ENCODE measurements at regions not wholly inside any gene's neighbourhood (a gene's known extent, or its start where the extent isn't known, plus 50 kb on each side); places are given as distances from the start of the nearest gene placed in this dataset.

- Histone ChIP-seq H3K4me3 (no peak overlapping the region), H3K36me3 (ENCODE audit: low read depth) (no peaks in the 10 kb centered on the region), H3K4me2 (no peak overlapping the region), H2AFZ (no peak overlapping the region), H4K20me1 (ENCODE audit: insufficient read depth) (no peaks in the 10 kb centered on the region), H3K4me1 (replicated peaks; ENCODE audit: insufficient read depth) (no peaks in the 10 kb centered on the region), H3K27me3 (ENCODE audit: insufficient read depth, low read depth) (no peaks in the 10 kb centered on the region), H3K27ac (no peak overlapping the region), H3K9me2 (ENCODE audit: insufficient read depth) (no peaks in the 10 kb centered on the region), H3F3A (ENCODE audit: insufficient read depth, low read depth) (no peaks in the 10 kb centered on the region), H3K9me3 (ENCODE audit: insufficient read depth, low read depth) (no peaks in the 10 kb centered on the region), H3K79me2 (ENCODE audit: low read depth) (no peaks in the 10 kb centered on the region)
- no peak for DNase-seq
- intact Hi-C loops (cut with micrococcal nuclease; ENCODE audit: unreplicated experiment) = no loop called here
- TF ChIP-seq CTCF (conservative IDR thresholded peaks at IDR 0.05) (no peak), EZH2 (IDR thresholded peaks at IDR 0.05; ENCODE audit: low read depth) (no peak)
- BruUV-seq (replicated peaks) = no TSS peak
- ChIA-PET CTCF (no interaction called here), POLR2A (ENCODE audit: unreplicated experiment) (no interaction called here)
Measured at GRCh38 chrX:8245411-8245810, 74.3 kb upstream of the VCX2 start.

- no peaks in the 10 kb centered on the region for H4K20me1 ChIP-seq (ENCODE audit: insufficient read depth)
- BruUV-seq (replicated peaks) = no TSS peak
- CTCF ChIA-PET = no interaction called here
- no peak overlapping the region for H2AFZ ChIP-seq
- no peak overlapping the region for H3K4me3 ChIP-seq
- intact Hi-C loops (cut with micrococcal nuclease; ENCODE audit: unreplicated experiment) = no loop called here
- H3K9me3 ChIP-seq (ENCODE audit: insufficient read depth, low read depth) = no peaks in the 10 kb centered on the region
- no peaks in the 10 kb centered on the region for H3K9me2 ChIP-seq (ENCODE audit: insufficient read depth)
- H3K4me1 ChIP-seq (replicated peaks; ENCODE audit: insufficient read depth) = no peaks in the 10 kb centered on the region
- no peaks in the 10 kb centered on the region for H3F3A ChIP-seq (ENCODE audit: insufficient read depth, low read depth)
- no peak overlapping the region for H3K4me2 ChIP-seq
- no peaks in the 10 kb centered on the region for H3K27me3 ChIP-seq (ENCODE audit: insufficient read depth, low read depth)
- no peaks in the 10 kb centered on the region for H3K36me3 ChIP-seq (ENCODE audit: low read depth)
- DNase-seq = no peak
- H3K27ac ChIP-seq = no peak overlapping the region
- H3K79me2 ChIP-seq (ENCODE audit: low read depth) = no peaks in the 10 kb centered on the region
- TF ChIP-seq EZH2 (IDR thresholded peaks at IDR 0.05; ENCODE audit: low read depth) (no peak), CTCF (conservative IDR thresholded peaks at IDR 0.05) (no peak)
- POLR2A ChIA-PET (ENCODE audit: unreplicated experiment) = no interaction called here
Measured at GRCh38 chrX:8253096-8253495, 82.0 kb upstream of the VCX2 start.

GRCh38 chrX:8254401-8254800 is 83.3 kb upstream of the VCX2 start:
- Histone ChIP-seq H3K4me1 (replicated peaks; ENCODE audit: insufficient read depth) (no peaks in the 10 kb centered on the region), H3K9me3 (ENCODE audit: insufficient read depth, low read depth) (no peaks in the 10 kb centered on the region), H4K20me1 (ENCODE audit: insufficient read depth) (no peaks in the 10 kb centered on the region), H3K27ac (no peak overlapping the region), H3K9me2 (ENCODE audit: insufficient read depth) (no peaks in the 10 kb centered on the region), H3K79me2 (ENCODE audit: low read depth) (no peaks in the 10 kb centered on the region), H3K4me2 (no peak overlapping the region), H3K4me3 (no peak overlapping the region), H3F3A (ENCODE audit: insufficient read depth, low read depth) (no peaks in the 10 kb centered on the region), H2AFZ (no peak overlapping the region), H3K27me3 (ENCODE audit: insufficient read depth, low read depth) (no peaks in the 10 kb centered on the region), H3K36me3 (ENCODE audit: low read depth) (no peaks in the 10 kb centered on the region)
- no TSS peak for BruUV-seq (replicated peaks)
- intact Hi-C loops (cut with micrococcal nuclease; ENCODE audit: unreplicated experiment) = no loop called here
- TF ChIP-seq CTCF (conservative IDR thresholded peaks at IDR 0.05) (no peak), EZH2 (IDR thresholded peaks at IDR 0.05; ENCODE audit: low read depth) (no peak)
- ChIA-PET POLR2A (ENCODE audit: unreplicated experiment) (no interaction called here), CTCF (no interaction called here)
- no peak for DNase-seq

All from PC-9 (cell line).